ENCODE measurements at regions not wholly inside any gene's neighbourhood (a gene's known extent, or its start where the extent isn't known, plus 50 kb on each side); places are given as distances from the start of the nearest gene placed in this dataset.

- Mint-ChIP-seq H3K4me3 (no peak overlapping the region), H3K27ac (no peak overlapping the region), H3K27me3 (ENCODE audit: insufficient read depth, low read depth, poor library complexity) (peaks cover 9% of the 10 kb centered on the region), H3K9me3 (peaks cover 3% of the 10 kb centered on the region; the same call in 1 of the 3 replicates), H3K36me3 (ENCODE audit: low read depth) (peaks cover 3% of the 10 kb centered on the region; the same call in 1 of the 3 replicates), H3K4me1 (peaks cover 16% of the 10 kb centered on the region)
- H3K9me2 ChIP-seq (ENCODE audit: insufficient read depth) = peaks cover 4% of the 10 kb centered on the region; the same call in 1 of the 2 replicates
- H3K4me3 ChIP-seq = no peak overlapping the region
- H3K79me2 ChIP-seq (replicated peaks; ENCODE audit: insufficient read depth) = no peaks in the 10 kb centered on the region
- H3K27me3 ChIP-seq (ENCODE audit: insufficient read depth) = peaks cover 8% of the 10 kb centered on the region
- no peaks in the 10 kb centered on the region for H4K20me1 ChIP-seq (replicated peaks; ENCODE audit: insufficient read depth)
- no peak for DNase-seq (ENCODE audit: low spot score)
- H3K4me1 ChIP-seq (ENCODE audit: insufficient read depth) = peaks cover 17% of the 10 kb centered on the region
- H3F3A ChIP-seq (replicated peaks; ENCODE audit: low read depth) = no peaks in the 10 kb centered on the region
- H2AFZ ChIP-seq = no peak overlapping the region
- no peak overlapping the region for H3K27ac ChIP-seq (ENCODE audit: low read depth)
- H3K36me3 ChIP-seq (ENCODE audit: insufficient read depth) = no peaks in the 10 kb centered on the region
- ATAC-seq = no peak
- no peak overlapping the region for H3K4me2 ChIP-seq
- TF ChIP-seq CTCF (conservative IDR thresholded peaks at IDR 0.05; ENCODE audit: low read depth in 2 of 2) = no peak
- no peak for TF ChIP-seq REST (IDR thresholded peaks at IDR 0.05; ENCODE audit: unreplicated experiment)
- TF ChIP-seq STAT1 (IDR thresholded peaks at IDR 0.05; ENCODE audit: unreplicated experiment) = no peak
- no peak for TF ChIP-seq CREB1 (CRISPR knock-in tag; IDR thresholded peaks at IDR 0.05; ENCODE audit: low read depth)
- no peak for TF ChIP-seq NANOG (IDR thresholded peaks at IDR 0.05; ENCODE audit: borderline replicate concordance)
- no peak for TF ChIP-seq ZNF331 (CRISPR knock-in tag; IDR thresholded peaks at IDR 0.05; ENCODE audit: low read depth)
- no peak for TF ChIP-seq ZNF462 (CRISPR knock-in tag; IDR thresholded peaks at IDR 0.05)
- TF ChIP-seq EZH2phosphoT487 (IDR thresholded peaks at IDR 0.05; ENCODE audit: unreplicated experiment) = no peak
- no peak for TF ChIP-seq ETS1 (IDR thresholded peaks at IDR 0.05)
- TF ChIP-seq POLR2AphosphoS5 (IDR thresholded peaks at IDR 0.05; ENCODE audit: low read depth) = no peak
- TF ChIP-seq ZNF114 (CRISPR knock-in tag; IDR thresholded peaks at IDR 0.05) = no peak
- no peak for TF ChIP-seq EZH2 (IDR thresholded peaks at IDR 0.05; ENCODE audit: low read depth, unreplicated experiment)
Observed at GRCh38 chr15:60110909-60111308, 106.8 kb downstream of the FOXB1 start.
